GM19397 (cell line): ENCODE measurements at regions not wholly inside any gene's neighbourhood (a gene's known extent, or its start where the extent isn't known, plus 50 kb on each side); places are given as distances from the start of the nearest gene placed in this dataset.

Experiments used
- ATAC-seq: cut with Tn5 transposase; IDR thresholded peaks from one replicate; pipeline ENCODE4 v1.9.1; 2021; ENCODE audit warnings: mild to moderate bottlenecking, moderate library complexity; ENCODE audit not compliant: unreplicated experiment

- ATAC-seq: no peak
Measured at GRCh38 chr9:78595200-78595945, 298.4 kb downstream of the PSAT1 start.

- no peak for ATAC-seq
Measured at GRCh38 chr9:78596346-78596745, 299.4 kb downstream of the PSAT1 start.

- no peak for ATAC-seq
Measured at GRCh38 chr9:78598120-78598519, 301.2 kb downstream of the PSAT1 start.

GRCh38 chr9:78599926-78600325 lies 303.0 kb downstream of the PSAT1 start:
- no peak for ATAC-seq

GRCh38 chr9:78601957-78602565 lies 305.1 kb downstream of the PSAT1 start:
- no peak for ATAC-seq

- no peak for ATAC-seq
Measured at GRCh38 chr9:78605041-78606000, 308.4 kb downstream of the PSAT1 start.

GRCh38 chr9:78606001-78606379 lies 309.1 kb downstream of the PSAT1 start:
- ATAC-seq: no peak

- ATAC-seq: no peak
Measured at GRCh38 chr9:78607853-78608252, 310.9 kb downstream of the PSAT1 start.

GRCh38 chr9:78609450-78609849 lies 312.5 kb downstream of the PSAT1 start:
- ATAC-seq: no peak

GRCh38 chr9:78612091-78612490 lies 315.2 kb downstream of the PSAT1 start:
- no peak for ATAC-seq

GRCh38 chr9:78613006-78613405 lies 316.1 kb downstream of the PSAT1 start:
- ATAC-seq: no peak

- ATAC-seq: no peak
Measured at GRCh38 chr9:78614892-78615291, 318.0 kb downstream of the PSAT1 start.

- ATAC-seq: no peak
Measured at GRCh38 chr9:78615372-78615771, 318.4 kb downstream of the PSAT1 start.

GRCh38 chr9:78618735-78619134 lies 321.8 kb downstream of the PSAT1 start:
- ATAC-seq: no peak

- ATAC-seq: no peak
Measured at GRCh38 chr9:78620303-78620702, 323.4 kb downstream of the PSAT1 start.

- no peak for ATAC-seq
Measured at GRCh38 chr9:78620764-78621163, 323.8 kb downstream of the PSAT1 start.

- ATAC-seq: no peak
Measured at GRCh38 chr9:78622126-78622525, 325.2 kb downstream of the PSAT1 start.

- ATAC-seq: no peak
Measured at GRCh38 chr9:78626971-78627370, 330.0 kb downstream of the PSAT1 start.

- no peak for ATAC-seq
Measured at GRCh38 chr9:78630966-78631365, 334.0 kb downstream of the PSAT1 start.

- no peak for ATAC-seq
Measured at GRCh38 chr9:78640728-78641127, 343.8 kb downstream of the PSAT1 start.

- no peak for ATAC-seq
Measured at GRCh38 chr9:78644359-78644758, 347.4 kb downstream of the PSAT1 start.

- ATAC-seq: no peak
Measured at GRCh38 chr9:78654324-78654723, 357.4 kb downstream of the PSAT1 start.
